GM19438 (cell line): ENCODE measurements at regions not wholly inside any gene's neighbourhood (a gene's known extent, or its start where the extent isn't known, plus 50 kb on each side); places are given as distances from the start of the nearest gene placed in this dataset.

Experiments used
- ATAC-seq: cut with Tn5 transposase; IDR thresholded peaks from one replicate; pipeline ENCODE4 v1.9.1; 2021; ENCODE audit warnings: low read depth; ENCODE audit not compliant: unreplicated experiment

GRCh38 chr11:42161886-42162285 lies 702.4 kb upstream of the LRRC4C start:
- ATAC-seq, result no peak

GRCh38 chr11:42169191-42169590 lies 709.7 kb upstream of the LRRC4C start:
- no peak for ATAC-seq

GRCh38 chr11:42170601-42171000 lies 711.1 kb upstream of the LRRC4C start:
- no peak for ATAC-seq

- ATAC-seq, result no peak
Observed at GRCh38 chr11:42171046-42171445, 711.6 kb upstream of the LRRC4C start.

GRCh38 chr11:42172441-42172840 lies 713.0 kb upstream of the LRRC4C start:
- ATAC-seq, result no peak

GRCh38 chr11:42175203-42175602 lies 715.8 kb upstream of the LRRC4C start:
- no peak for ATAC-seq

- ATAC-seq, result no peak
Observed at GRCh38 chr11:42179216-42179615, 719.8 kb upstream of the LRRC4C start.

- ATAC-seq, result no peak
Observed at GRCh38 chr11:42195289-42196013, 736.0 kb upstream of the LRRC4C start.

- ATAC-seq, result no peak
Observed at GRCh38 chr11:42200311-42200710, 740.9 kb upstream of the LRRC4C start.

- ATAC-seq, result no peak
Observed at GRCh38 chr11:42201603-42202148, 742.2 kb upstream of the LRRC4C start.

- ATAC-seq, result no peak
Observed at GRCh38 chr11:42205518-42205917, 746.1 kb upstream of the LRRC4C start.

GRCh38 chr11:42225664-42226063 lies 766.2 kb upstream of the LRRC4C start:
- ATAC-seq, result no peak

- ATAC-seq, result no peak
Observed at GRCh38 chr11:42232673-42233072, 773.2 kb upstream of the LRRC4C start.

- no peak for ATAC-seq
Observed at GRCh38 chr11:42234451-42234951, 775.0 kb upstream of the LRRC4C start.

- ATAC-seq, result no peak
Observed at GRCh38 chr11:42237701-42238235, 778.3 kb upstream of the LRRC4C start.

GRCh38 chr11:42239188-42239587 lies 779.7 kb upstream of the LRRC4C start:
- ATAC-seq, result no peak

GRCh38 chr11:42243385-42243784 lies 783.9 kb upstream of the LRRC4C start:
- ATAC-seq, result no peak

GRCh38 chr11:42244376-42244775 lies 784.9 kb upstream of the LRRC4C start:
- no peak for ATAC-seq

- ATAC-seq, result no peak
Observed at GRCh38 chr11:42249401-42249800, 789.9 kb upstream of the LRRC4C start.

GRCh38 chr11:42249956-42250355 lies 790.5 kb upstream of the LRRC4C start:
- no peak for ATAC-seq

- ATAC-seq, result no peak
Observed at GRCh38 chr11:42251984-42252383, 792.5 kb upstream of the LRRC4C start.

- no peak for ATAC-seq
Observed at GRCh38 chr11:42253156-42253555, 793.7 kb upstream of the LRRC4C start.
